Testis (tissue), 2 donors: ENCODE measurements at regions not wholly inside any gene's neighbourhood (a gene's known extent, or its start where the extent isn't known, plus 50 kb on each side); places are given as distances from the start of the nearest gene placed in this dataset.

Experiments
- POLR2A ChIP-seq: fragments of 450-650 bp; IDR thresholded peaks from one replicate; pipeline ENCODE4 v1.6.1; 2017; ENCODE audit warnings: antibody characterized with exemption, mild to moderate bottlenecking, moderate library complexity
- TF ChIP-seq, protein P1 (sequence below), 3 experiments: fragments of 450-650 bp in 2 of 3; fragments of 200-600 bp in 1 of 3; sonication (generic) in 1 of 3; IDR thresholded peaks; one replicate each; pipeline ENCODE4 v1.5.1; 2016 to 2019; ENCODE audit warnings: antibody characterized with exemption in 3 of 3, mild to moderate bottlenecking in 2 of 3, moderate library complexity in 1 of 3

DNA sequence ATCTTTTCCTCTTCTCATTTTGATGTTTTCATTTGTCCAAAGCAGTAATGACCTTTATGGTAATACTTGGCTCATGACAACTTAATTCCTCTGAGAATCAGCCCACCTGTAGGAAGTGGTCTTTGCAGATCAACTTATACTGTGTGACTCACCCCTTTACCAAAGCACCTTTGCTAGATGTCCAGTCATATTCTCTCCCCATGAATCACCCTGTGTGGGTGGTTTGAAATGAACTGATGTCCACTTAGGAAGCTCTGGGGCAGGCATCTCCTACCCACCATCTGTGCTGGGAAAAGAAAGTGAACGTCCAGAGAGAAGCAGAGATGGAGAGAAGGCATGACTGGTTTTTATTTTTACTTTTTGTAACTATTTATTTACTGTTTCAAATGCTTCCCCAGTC is 410.3 kb downstream of the KIF20B start:
- TF ChIP-seq, protein P1, sequence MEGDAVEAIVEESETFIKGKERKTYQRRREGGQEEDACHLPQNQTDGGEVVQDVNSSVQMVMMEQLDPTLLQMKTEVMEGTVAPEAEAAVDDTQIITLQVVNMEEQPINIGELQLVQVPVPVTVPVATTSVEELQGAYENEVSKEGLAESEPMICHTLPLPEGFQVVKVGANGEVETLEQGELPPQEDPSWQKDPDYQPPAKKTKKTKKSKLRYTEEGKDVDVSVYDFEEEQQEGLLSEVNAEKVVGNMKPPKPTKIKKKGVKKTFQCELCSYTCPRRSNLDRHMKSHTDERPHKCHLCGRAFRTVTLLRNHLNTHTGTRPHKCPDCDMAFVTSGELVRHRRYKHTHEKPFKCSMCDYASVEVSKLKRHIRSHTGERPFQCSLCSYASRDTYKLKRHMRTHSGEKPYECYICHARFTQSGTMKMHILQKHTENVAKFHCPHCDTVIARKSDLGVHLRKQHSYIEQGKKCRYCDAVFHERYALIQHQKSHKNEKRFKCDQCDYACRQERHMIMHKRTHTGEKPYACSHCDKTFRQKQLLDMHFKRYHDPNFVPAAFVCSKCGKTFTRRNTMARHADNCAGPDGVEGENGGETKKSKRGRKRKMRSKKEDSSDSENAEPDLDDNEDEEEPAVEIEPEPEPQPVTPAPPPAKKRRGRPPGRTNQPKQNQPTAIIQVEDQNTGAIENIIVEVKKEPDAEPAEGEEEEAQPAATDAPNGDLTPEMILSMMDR (IDR thresholded peaks at IDR 0.05): no peak
- TF ChIP-seq POLR2A: no peak
